Heart left ventricle (tissue), 13 donors: ENCODE measurements at regions not wholly inside any gene's neighbourhood (a gene's known extent, or its start where the extent isn't known, plus 50 kb on each side); places are given as distances from the start of the nearest gene placed in this dataset.

Source experiments
- CTCF ChIP-seq, 12 donors: fragments of 200-600 bp; sonication (generic) in 4 of 12; IDR thresholded peaks; one replicate each; pipeline versions ENCODE4 v1.5.0 to v1.8.0; 2018 to 2022; ENCODE audit warnings: antibody characterized with exemption in 12 of 12, mild to moderate bottlenecking in 5 of 12
- POLR2A ChIP-seq, 2 donors: fragments of 450-650 bp; IDR thresholded peaks; one replicate each; pipeline ENCODE4 v1.6.1; 2017; ENCODE audit warnings: antibody characterized with exemption in 2 of 2, mild to moderate bottlenecking in 2 of 2, moderate library complexity in 2 of 2
- donor health status: ischemic (EF 13 %, LVEDD 7.1; RV severe dilation, severe dysfunction).
- donor health status: DM: no; HTN: yes; CAD: no.
- donor health status: DM: no; HTN: no; CAD: no.
- donor health status: ischemic (EF 25% LVEDD 6.9; RV normal size, moderate dysfunction).
- donor health status: ischemic (EF 25% LVEDD 5.7; RV mildly dilated, moderate dysfunction).
- donor health status: ischemic (EF 35%, LVEDD 5.7; RV mildly dilated, moderate dysfunction).
- donor health status: nonischemic (EF 11% LVEDD 7.7; RV severe dilation, severe dysfunction).
- donor health status: DM: yes; HTN: yes; CAD: no.
- donor health status: PGD.
- donor health status: ischemic (EF 29% LVEDD 5.4; RV normal size, mild dysfunction).
- donor health status: nonischemic (EF 23%, LVEDD 6.1; RV moderate dilation, normal function).

- TF ChIP-seq CTCF (IDR thresholded peaks at IDR 0.05) (no peak), POLR2A (IDR thresholded peaks at IDR 0.05) (no peak)
Observed at GRCh38 chr2:215750763-215751162, 262.6 kb downstream of the MREG start.
